ENCODE measurements at regions not wholly inside any gene's neighbourhood (a gene's known extent, or its start where the extent isn't known, plus 50 kb on each side); places are given as distances from the start of the nearest gene placed in this dataset.

- TF ChIP-seq CTCF (IDR thresholded peaks at IDR 0.05), result no peak
- no peak for TF ChIP-seq POLR2A (IDR thresholded peaks at IDR 0.05)
- DNase-seq, result peak in 1 of 4 donors; percentile 5
Observed at GRCh38 chr9:134568116-134568515, 73.5 kb upstream of the COL5A1 start.

GRCh38 chr9:134568811-134569210 is 72.8 kb upstream of the COL5A1 start:
- intact Hi-C loops (cut with DNase I), result no loop called here
- WGBS, 2 donors, result 42 to 51% methylated on average over 3 of the region's 3 CpGs

More at GRCh38 chr9:134568116-134568515, 73.5 kb upstream of the COL5A1 start:
- intact Hi-C loops (cut with DNase I), result no loop called here
- Histone ChIP-seq H3K27me3 (no peaks in the 10 kb centered on the region), H3K4me1 (no peaks in the 10 kb centered on the region), H3K4me3 (no peak overlapping the region), H3K27ac (no peak overlapping the region), H3K9me3 (no peaks in the 10 kb centered on the region), H3K36me3 (replicated peaks in 1 of 2; ENCODE audit: insufficient read depth in 1 of 2, low read depth in 2 of 2) (no peaks in the 10 kb centered on the region)
- 53 to 67% methylated on average over 5 of the region's 5 CpGs for WGBS, 2 donors
- ATAC-seq, result no peak

GRCh38 chr9:134569626-134570025 is 72.0 kb upstream of the COL5A1 start:
- intact Hi-C loops (cut with DNase I), result no loop called here
- Histone ChIP-seq H3K27ac (no peak overlapping the region), H3K4me3 (no peak overlapping the region), H3K36me3 (replicated peaks in 1 of 2; ENCODE audit: insufficient read depth in 1 of 2, low read depth in 2 of 2) (no peaks in the 10 kb centered on the region), H3K4me1 (no peaks in the 10 kb centered on the region), H3K9me3 (no peaks in the 10 kb centered on the region), H3K27me3 (no peaks in the 10 kb centered on the region)
- TF ChIP-seq CTCF (IDR thresholded peaks at IDR 0.05), result no peak
- TF ChIP-seq POLR2A (IDR thresholded peaks at IDR 0.05), result no peak
- DNase-seq (peak in 1 of 4 donors; percentile 2), ATAC-seq (no peak)
- 63 to 77% methylated on average over 7 of the region's 7 CpGs for WGBS, 2 donors

More at GRCh38 chr9:134568811-134569210, 72.8 kb upstream of the COL5A1 start:
- no peaks in the 10 kb centered on the region for H3K36me3 ChIP-seq (replicated peaks in 1 of 2; ENCODE audit: insufficient read depth in 1 of 2, low read depth in 2 of 2)
- H3K4me3 ChIP-seq, result no peak overlapping the region
- H3K4me1 ChIP-seq, result no peaks in the 10 kb centered on the region
- no peak overlapping the region for H3K27ac ChIP-seq
- H3K9me3 ChIP-seq, result no peaks in the 10 kb centered on the region
- DNase-seq (no peak), ATAC-seq (no peak)
- TF ChIP-seq CTCF (IDR thresholded peaks at IDR 0.05) (no peak), POLR2A (IDR thresholded peaks at IDR 0.05) (no peak)
- H3K27me3 ChIP-seq, result no peaks in the 10 kb centered on the region

- intact Hi-C loops (cut with DNase I), result no loop called here
- Histone ChIP-seq H3K27ac (no peak overlapping the region), H3K4me3 (no peak overlapping the region), H3K9me3 (no peaks in the 10 kb centered on the region), H3K27me3 (no peaks in the 10 kb centered on the region), H3K4me1 (no peaks in the 10 kb centered on the region), H3K36me3 (replicated peaks in 1 of 2; ENCODE audit: insufficient read depth in 1 of 2, low read depth in 2 of 2) (no peaks in the 10 kb centered on the region)
- no peak for TF ChIP-seq POLR2A (IDR thresholded peaks at IDR 0.05)
- ATAC-seq, result no peak
- 48 to 52% methylated on average over 7 to 10 of the region's 10 CpGs for WGBS, 2 donors
- peak in 2 of 4 donors; percentile 3 to 5 for DNase-seq
Observed at GRCh38 chr9:134570151-134570621, 71.4 kb upstream of the COL5A1 start.

- no peak for TF ChIP-seq CTCF (IDR thresholded peaks at IDR 0.05)
- no peak for TF ChIP-seq POLR2A (IDR thresholded peaks at IDR 0.05)
Observed at GRCh38 chr9:134570711-134571325, 70.8 kb upstream of the COL5A1 start.

More at GRCh38 chr9:134570711-134571325, 70.8 kb upstream of the COL5A1 start:
- no peak overlapping the region for H3K27ac ChIP-seq
- DNase-seq, result peak in 2 of 4 donors; percentile 1 to 6
- WGBS, 2 donors, result 54 to 62% methylated on average over 12 to 18 of the region's 18 CpGs
- H3K4me3 ChIP-seq, result no peak overlapping the region
- no peaks in the 10 kb centered on the region for H3K27me3 ChIP-seq
- intact Hi-C loops (cut with DNase I), result no loop called here
- no peaks in the 10 kb centered on the region for H3K36me3 ChIP-seq (replicated peaks in 1 of 2; ENCODE audit: insufficient read depth in 1 of 2, low read depth in 2 of 2)
- no peak for ATAC-seq
- no peaks in the 10 kb centered on the region for H3K9me3 ChIP-seq
- no peaks in the 10 kb centered on the region for H3K4me1 ChIP-seq

All from body of pancreas (tissue), 4 donors.